CD4-positive, alpha-beta T cell (primary cell): ENCODE measurements at regions not wholly inside any gene's neighbourhood (a gene's known extent, or its start where the extent isn't known, plus 50 kb on each side); places are given as distances from the start of the nearest gene placed in this dataset.

Source experiments
- ATAC-seq: fragments of 200-7000 bp; cut with Tn5 transposase; one replicate; pipeline ENCODE4 v1.10.0; 2022; ENCODE audit warnings: mild to moderate bottlenecking; ENCODE audit not compliant: poor library complexity
- CTCF ChIA-PET: fragments of 350-600 bp; sonication (Branson Sonifier 250); formaldehyde crosslinking; loops from one replicate; lab custom pipeline; 2021; ENCODE audit warnings: antibody characterized with exemption, inconsistent platforms; lab: Charles Lee
- POLR2A ChIA-PET: fragments of 350-600 bp; sonication (Branson Sonifier 250); formaldehyde crosslinking; loops from one replicate; lab custom pipeline; 2021; ENCODE audit warnings: antibody characterized with exemption, inconsistent platforms; lab: Charles Lee
- DNase-seq, 14 experiments: peaks; one replicate each; pipeline ENCODE4 v3.0.0-alpha.2; 2013 to 2020; ENCODE audit warnings: mixed read lengths in 2 of 14
- H3K27ac ChIP-seq, 2 donors: one replicate each; pipeline versions ENCODE4 v1.5.1 to v1.7.0; 2013; ENCODE audit warnings: low read length in 2 of 2, low read depth in 1 of 2, mild to moderate bottlenecking in 1 of 2
- H3K27me3 ChIP-seq, 2 experiments: 1 replicate in 1 of 2; 2 replicates in 1 of 2; pipeline versions ENCODE4 v1.6.1 to v1.7.0; 2013; ENCODE audit warnings: low read length in 2 of 2, control low read depth in 1 of 2, mild to moderate bottlenecking in 1 of 2, moderate library complexity in 1 of 2; ENCODE audit not compliant: insufficient read depth in 2 of 2, control insufficient read depth in 1 of 2
- H3K36me3 ChIP-seq: one replicate; pipeline ENCODE4 v1.6.1; 2013; ENCODE audit warnings: low read length, control low read depth; ENCODE audit not compliant: insufficient read depth
- H3K4me1 ChIP-seq: one replicate; pipeline ENCODE4 v1.6.1; 2013; ENCODE audit warnings: low read length, control low read depth; ENCODE audit not compliant: insufficient read depth
- H3K4me3 ChIP-seq: one replicate; pipeline ENCODE4 v1.5.1; 2013; ENCODE audit warnings: mild to moderate bottlenecking, low read length, moderate library complexity
- H3K9me3 ChIP-seq, 2 experiments: 1 replicate in 1 of 2; 2 replicates in 1 of 2; pipeline versions ENCODE4 v1.6.1 to v1.7.0; 2013; ENCODE audit warnings: low read length in 2 of 2, mild to moderate bottlenecking in 2 of 2, control low read depth in 1 of 2, moderate library complexity in 1 of 2; ENCODE audit not compliant: control insufficient read depth in 1 of 2, insufficient read depth in 1 of 2
- H3K27ac Mint-ChIP-seq: one replicate; pipeline ENCODE4 v1.8.0; 2020; ENCODE audit warnings: mixed read lengths
- H3K27me3 Mint-ChIP-seq: one replicate; pipeline ENCODE4 v1.8.0; 2021; ENCODE audit warnings: mixed read lengths
- H3K36me3 Mint-ChIP-seq: one replicate; pipeline ENCODE4 v1.8.0; 2021; ENCODE audit warnings: low read depth, mixed read lengths
- H3K4me1 Mint-ChIP-seq: one replicate; pipeline ENCODE4 v1.8.0; 2021; ENCODE audit warnings: low read depth, mixed read lengths
- H3K4me3 Mint-ChIP-seq: one replicate; pipeline ENCODE4 v1.8.0; 2020; ENCODE audit warnings: mild to moderate bottlenecking, mixed read lengths
- H3K9me3 Mint-ChIP-seq: one replicate; pipeline ENCODE4 v1.8.0; 2020; ENCODE audit warnings: mixed read lengths
- CTCF ChIP-seq: fragments of 200-600 bp; IDR thresholded peaks from one replicate; pipeline ENCODE4 v1.8.0; 2022; ENCODE audit warnings: antibody characterized with exemption, mild to moderate bottlenecking
- intact Hi-C, 2 experiments: fragments of 100-400 bp; cut with DNase I in 1 of 2; cut with micrococcal nuclease in 1 of 2; formaldehyde crosslinking; loops; one replicate each; pipeline versions ENCODE4 v1.15.1 to v1.9.0; 2023 to 2025; cut with DNase I, micrococcal nuclease

DNA sequence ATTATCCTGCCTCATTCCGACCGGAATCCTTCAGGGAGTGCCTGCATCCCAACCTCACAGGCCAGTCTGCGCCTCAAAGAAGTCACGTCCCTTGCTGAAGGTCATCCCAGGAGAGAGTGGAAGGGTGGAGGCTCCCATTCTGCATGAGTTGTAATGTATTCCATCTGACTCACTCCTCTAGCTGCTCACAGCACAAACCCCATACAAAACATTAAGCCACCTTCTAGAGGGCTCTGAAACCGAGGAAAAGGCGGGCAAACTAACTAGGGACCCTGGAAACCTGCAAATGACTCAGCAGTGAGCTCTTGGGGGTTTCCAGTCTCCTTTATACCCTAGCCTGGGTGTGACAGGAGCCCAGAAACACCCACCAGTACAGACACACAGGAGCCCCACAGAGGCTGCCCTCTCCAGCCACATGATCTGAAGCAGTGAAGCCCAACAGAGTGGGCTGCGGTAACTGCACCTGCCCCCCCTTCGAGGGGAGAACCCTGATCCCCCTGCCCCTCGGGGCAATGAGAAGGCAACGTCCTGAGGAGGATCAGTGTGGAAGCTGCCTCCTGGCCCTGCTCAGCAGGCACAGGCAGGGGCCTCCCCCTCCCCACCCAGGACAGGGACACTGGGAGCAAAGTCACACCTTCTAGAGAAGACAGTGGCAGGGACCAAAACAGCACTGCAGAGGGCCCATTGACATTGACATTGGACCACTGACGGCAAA lies 69.3 kb upstream of the SNTG2 start:
- intact Hi-C loops = no loop called here
- CTCF ChIA-PET = no interaction called here
- no peaks in the 10 kb centered on the region for H3K4me1 Mint-ChIP-seq
- peaks cover 0 to 2% of the 10 kb centered on the region in 2 experiments for H3K27me3 ChIP-seq
- DNase-seq (peak in 1 of 14 experiments; percentile 19), ATAC-seq (no peak)
- H3K4me1 ChIP-seq = no peaks in the 10 kb centered on the region
- H3K36me3 ChIP-seq = no peaks in the 10 kb centered on the region
- POLR2A ChIA-PET = no interaction called here
- H3K27me3 Mint-ChIP-seq = peaks cover 31% of the 10 kb centered on the region
- H3K36me3 Mint-ChIP-seq = no peaks in the 10 kb centered on the region
- no peaks in the 10 kb centered on the region for H3K9me3 Mint-ChIP-seq
- H3K4me3 ChIP-seq = no peak overlapping the region
- no peak overlapping the region for H3K27ac Mint-ChIP-seq
- no peak for TF ChIP-seq CTCF
- H3K9me3 ChIP-seq = peaks cover 0 to 15% of the 10 kb centered on the region in 2 experiments
- H3K4me3 Mint-ChIP-seq = no peak overlapping the region
- H3K27ac ChIP-seq = no peak overlapping the region

GRCh38 chr2:880201-880970 lies 70.3 kb upstream of the SNTG2 start:
- Histone ChIP-seq H3K36me3 (no peaks in the 10 kb centered on the region), H3K4me3 (no peak overlapping the region), H3K27me3 (peaks cover 0 to 2% of the 10 kb centered on the region in 2 experiments), H3K27ac (no peak overlapping the region), H3K9me3 (peaks cover 0 to 15% of the 10 kb centered on the region in 2 experiments), H3K4me1 (no peaks in the 10 kb centered on the region)
- H3K4me1 Mint-ChIP-seq = no peaks in the 10 kb centered on the region
- H3K27ac Mint-ChIP-seq = no peak overlapping the region
- no peak for ATAC-seq
- no peak overlapping the region for H3K4me3 Mint-ChIP-seq
- POLR2A ChIA-PET = no interaction called here
- CTCF ChIA-PET = no interaction called here
- H3K36me3 Mint-ChIP-seq = no peaks in the 10 kb centered on the region
- intact Hi-C loops = no loop called here
- TF ChIP-seq CTCF = no peak
- peaks cover 28% of the 10 kb centered on the region for H3K27me3 Mint-ChIP-seq
- no peaks in the 10 kb centered on the region for H3K9me3 Mint-ChIP-seq
- DNase-seq = peak in 1 of 14 experiments; percentile 22

DNA sequence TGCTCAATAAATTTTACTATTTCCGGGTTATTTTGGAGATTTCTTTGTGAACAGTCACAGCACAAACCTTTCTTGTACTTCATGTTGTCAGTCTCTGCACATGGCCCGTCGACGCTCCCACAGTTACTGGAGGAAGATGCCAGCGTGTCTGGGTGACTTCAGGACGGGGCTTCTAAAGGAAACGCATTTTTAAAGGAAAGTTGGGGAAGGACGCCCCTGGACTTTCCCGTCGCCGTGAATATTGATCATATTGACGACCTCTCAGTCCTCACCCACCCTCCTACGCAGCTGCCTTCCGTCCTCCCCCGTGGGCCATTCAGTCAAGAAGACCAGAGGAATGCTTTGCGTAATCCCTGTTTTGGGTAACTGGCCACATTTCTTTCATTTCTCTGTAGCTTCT lies 71.1 kb upstream of the SNTG2 start:
- no peaks in the 10 kb centered on the region for H3K36me3 ChIP-seq
- TF ChIP-seq CTCF = no peak
- intact Hi-C loops = no loop called here
- Mint-ChIP-seq H3K36me3 (no peaks in the 10 kb centered on the region), H3K4me3 (no peak overlapping the region), H3K4me1 (no peaks in the 10 kb centered on the region), H3K27me3 (peaks cover 23% of the 10 kb centered on the region), H3K27ac (no peak overlapping the region), H3K9me3 (no peaks in the 10 kb centered on the region)
- peaks cover 0 to 2% of the 10 kb centered on the region in 2 experiments for H3K27me3 ChIP-seq
- H3K4me3 ChIP-seq = no peak overlapping the region
- ChIA-PET POLR2A (no interaction called here), CTCF (no interaction called here)
- ATAC-seq (no peak), DNase-seq (peak in 1 of 14 experiments; percentile 6)
- peaks cover 0 to 15% of the 10 kb centered on the region in 2 experiments for H3K9me3 ChIP-seq
- no peaks in the 10 kb centered on the region for H3K4me1 ChIP-seq
- H3K27ac ChIP-seq = no peak overlapping the region
